ENCODE measurements at regions not wholly inside any gene's neighbourhood (a gene's known extent, or its start where the extent isn't known, plus 50 kb on each side); places are given as distances from the start of the nearest gene placed in this dataset.
A peak's percentile ranks its signal among the peaks of the same experiment; 100 is the strongest.
"Not testable (repeated sequence)": the region's sequence is repeated elsewhere in the genome, so short reads cannot be mapped to it uniquely, and the experiment has no call there.

DNA sequence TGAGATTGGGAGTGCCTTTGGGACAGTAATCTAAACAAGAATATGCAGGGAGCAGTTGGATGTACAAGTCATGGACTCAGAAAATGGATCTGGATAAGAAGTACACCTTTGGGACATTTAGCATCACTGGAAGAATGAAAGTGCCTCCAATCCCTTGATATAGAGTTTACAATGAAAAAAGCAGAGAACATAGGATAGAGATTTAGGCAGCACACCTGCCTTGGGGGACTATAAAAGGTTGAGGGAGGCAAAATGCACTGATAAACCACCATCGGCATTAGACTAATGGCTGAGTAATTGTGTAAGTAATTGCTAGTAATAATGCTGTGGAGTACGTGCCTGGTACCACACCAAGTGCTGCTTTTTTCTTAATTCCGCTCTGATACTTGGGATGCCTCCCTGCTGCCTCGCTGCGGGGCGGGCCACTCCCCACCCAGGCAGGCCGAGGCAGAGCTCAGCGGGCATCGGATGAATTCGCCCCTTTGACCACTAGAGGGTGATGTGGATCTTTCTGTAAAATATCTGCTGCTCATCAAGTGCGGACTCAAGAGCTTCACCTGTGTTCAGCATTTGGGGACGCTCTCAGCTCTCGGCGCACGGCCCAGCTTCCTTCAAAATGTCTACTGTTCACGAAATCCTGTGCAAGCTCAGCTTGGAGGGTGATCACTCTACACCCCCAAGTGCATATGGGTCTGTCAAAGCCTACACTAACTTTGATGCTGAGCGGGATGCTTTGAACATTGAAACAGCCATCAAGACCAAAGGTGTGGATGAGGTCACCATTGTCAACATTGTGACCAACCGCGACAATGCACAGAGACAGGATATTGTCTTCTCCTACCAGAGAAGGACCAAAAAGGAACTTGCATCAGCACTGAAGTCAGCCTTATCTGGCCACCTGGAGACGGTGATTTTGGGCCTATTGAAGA lies 99.9 kb downstream of the ANKRD18B start:
- DNase-seq (ENCODE audit: low spot score) = peak; percentile 73

DNA sequence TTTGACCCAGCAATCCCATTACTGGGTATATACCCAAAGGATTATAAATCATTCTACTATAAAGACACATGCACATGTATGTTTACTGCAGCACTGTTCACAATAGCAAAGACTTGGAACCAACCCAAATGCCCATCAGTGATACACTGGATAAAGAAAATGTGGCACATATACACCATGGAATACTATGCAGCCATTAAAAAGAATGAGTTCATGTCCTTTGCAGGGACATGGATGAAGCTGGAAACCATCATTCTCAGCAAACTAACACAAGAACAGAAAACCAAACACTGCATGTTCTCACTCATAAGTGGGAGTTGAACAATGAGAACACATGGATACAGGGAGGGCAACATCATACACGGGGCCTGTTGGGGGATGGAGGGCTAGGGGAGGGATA lies 104.3 kb downstream of the ANKRD18B start:
- DNase-seq (ENCODE audit: low spot score) = not testable (repeated sequence)

DNA sequence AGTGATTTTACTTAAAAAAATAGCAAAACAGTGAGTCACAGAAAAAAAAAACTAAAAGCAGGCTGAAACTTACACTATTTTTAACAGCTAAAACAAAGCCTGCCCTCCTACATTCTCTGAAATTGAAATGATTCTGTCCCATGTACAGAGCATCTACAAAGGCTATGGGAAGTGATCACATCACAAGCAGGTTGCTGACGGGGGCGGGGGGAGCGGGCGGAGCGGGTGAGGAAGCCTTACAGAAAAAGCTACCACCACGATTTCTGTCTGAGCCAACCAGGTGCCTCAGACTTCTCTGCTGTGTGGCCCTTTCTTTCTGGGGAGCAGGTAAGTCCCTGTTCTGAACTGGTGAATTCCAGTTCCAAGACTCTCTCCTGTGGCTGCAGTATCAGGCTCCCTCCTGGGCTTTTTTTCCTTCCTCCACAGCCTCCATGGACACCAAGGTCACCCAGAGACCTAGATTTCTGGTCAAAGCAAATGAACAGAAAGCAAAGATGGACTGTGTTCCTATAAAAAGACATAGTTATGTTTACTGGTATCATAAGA lies 104.9 kb downstream of the ANKRD18B start:
- DNase-seq (ENCODE audit: low spot score) = no peak

DNA sequence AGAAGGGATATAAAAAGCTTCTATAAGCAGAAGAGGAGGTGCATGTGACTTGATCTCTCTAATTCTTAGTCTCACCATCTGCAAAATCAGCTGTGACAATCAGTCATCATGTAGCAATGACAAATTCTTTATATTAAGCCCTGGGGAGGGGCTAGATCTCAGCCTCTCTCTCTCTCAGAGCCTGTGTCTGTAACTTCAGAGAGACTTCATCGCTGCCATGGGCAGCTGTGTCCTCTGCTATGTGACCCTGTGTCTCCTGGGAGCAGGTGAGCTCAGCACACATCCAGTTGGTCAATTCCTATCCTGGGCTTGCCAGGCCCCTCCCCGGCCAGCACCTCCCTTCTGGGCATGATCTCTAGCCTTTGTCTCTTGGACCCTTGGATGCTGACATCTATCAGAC lies 109.6 kb downstream of the ANKRD18B start:
- no peak for DNase-seq (ENCODE audit: low spot score)

DNA sequence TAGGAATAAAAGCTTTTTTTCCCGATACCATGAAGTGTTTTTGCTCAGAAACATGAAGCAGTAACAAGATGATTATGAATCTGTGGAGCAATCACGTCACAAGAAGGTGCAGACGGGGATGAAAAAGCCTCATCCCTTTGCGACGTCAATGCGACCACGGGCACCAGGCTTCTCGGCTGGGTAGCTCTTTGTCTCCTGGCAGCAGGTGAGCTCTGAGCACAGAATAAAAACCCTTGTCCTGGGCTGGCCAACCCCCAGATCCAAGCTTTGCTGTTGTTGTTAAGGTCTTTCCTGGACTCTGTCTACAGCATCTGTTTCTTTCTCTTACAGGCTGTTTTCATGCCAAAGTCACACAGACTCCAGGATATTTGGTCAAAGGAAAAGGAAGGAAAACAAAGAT lies 113.8 kb downstream of the ANKRD18B start:
- DNase-seq (ENCODE audit: low spot score) = no peak

DNA sequence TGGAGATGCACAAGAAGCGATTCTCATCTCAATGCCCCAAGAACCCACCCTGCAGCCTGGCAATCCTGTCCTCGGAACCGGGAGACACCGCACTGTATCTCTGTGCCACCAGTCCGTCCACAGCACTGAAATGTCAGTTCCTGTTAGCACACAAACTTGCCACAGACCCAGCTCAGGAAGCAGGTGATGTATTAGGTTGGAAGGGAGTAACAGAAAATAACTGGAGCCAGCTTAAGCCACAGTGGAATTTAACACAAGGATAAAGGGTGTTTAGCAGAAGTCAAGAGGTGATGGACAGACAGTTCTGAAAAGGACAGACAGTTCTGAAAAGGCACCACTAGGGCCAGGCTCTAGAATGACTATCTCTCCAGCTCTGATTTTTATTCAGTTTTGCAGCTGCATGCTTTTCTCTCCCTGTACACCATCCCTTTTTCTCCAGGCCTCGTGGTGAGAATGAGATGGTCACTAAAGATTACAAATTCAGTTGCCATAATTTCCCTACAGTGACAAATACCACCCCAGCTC lies 114.4 kb downstream of the ANKRD18B start:
- no peak for DNase-seq (ENCODE audit: low spot score)

DNA sequence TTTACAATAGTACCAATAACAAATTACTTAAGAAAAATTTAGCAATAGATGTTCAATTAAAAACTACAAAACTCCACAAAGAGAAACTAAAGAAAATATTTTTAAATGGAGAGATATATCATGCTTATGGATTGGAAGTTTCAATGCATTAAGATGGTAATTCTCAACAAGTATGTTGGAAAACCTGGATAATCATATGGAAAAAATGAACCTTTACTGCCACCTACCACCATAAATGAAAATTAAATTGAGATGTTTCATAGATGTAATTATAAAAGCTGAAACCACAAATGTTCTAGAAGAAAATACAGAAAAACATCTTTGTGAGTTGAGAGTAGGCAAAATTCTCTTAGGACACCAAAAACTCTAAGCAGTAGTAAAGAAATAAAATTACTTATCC lies 121.7 kb downstream of the ANKRD18B start:
- no peak for DNase-seq (ENCODE audit: low spot score)

DNA sequence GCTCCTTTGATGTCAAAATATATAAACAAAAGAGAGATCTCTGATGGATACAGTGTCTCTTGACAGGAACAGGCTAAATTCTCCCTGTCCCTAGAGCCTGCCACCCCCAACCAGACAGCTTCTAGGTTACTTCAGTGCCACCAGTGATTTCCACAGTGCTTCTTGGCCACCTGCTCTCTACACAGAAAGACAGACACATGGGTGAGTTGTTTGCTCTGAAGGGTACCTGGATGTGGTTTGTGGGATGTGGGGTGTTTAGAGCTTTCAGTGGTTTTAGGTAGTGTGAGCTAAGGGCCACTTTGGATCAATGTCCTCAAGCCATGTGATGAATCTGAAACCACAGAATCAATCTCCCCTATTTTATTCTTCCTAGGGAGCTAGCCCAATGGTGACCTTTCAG lies 125.4 kb downstream of the ANKRD18B start:
- DNase-seq (ENCODE audit: low spot score) = no peak

DNA sequence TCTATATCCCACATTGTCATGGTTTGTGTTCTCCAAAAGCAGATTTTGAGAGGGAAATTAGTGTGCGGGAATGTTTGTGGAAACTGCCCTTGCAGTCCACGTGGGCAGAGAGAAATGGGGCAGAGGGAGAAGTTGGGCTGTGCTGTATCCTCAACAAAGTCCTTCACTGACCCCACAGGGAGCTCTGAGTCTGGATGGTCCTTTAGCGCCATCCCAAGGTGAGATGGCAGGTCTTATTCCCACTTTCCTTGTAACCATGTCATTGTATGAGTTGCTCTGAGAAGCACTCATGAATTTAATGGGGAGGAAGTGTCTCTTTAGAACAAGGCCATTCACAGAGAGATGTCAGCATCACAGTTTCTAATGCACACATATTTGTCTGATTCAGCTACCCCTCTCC lies 127.1 kb downstream of the ANKRD18B start:
- DNase-seq (ENCODE audit: low spot score) = no peak

DNA sequence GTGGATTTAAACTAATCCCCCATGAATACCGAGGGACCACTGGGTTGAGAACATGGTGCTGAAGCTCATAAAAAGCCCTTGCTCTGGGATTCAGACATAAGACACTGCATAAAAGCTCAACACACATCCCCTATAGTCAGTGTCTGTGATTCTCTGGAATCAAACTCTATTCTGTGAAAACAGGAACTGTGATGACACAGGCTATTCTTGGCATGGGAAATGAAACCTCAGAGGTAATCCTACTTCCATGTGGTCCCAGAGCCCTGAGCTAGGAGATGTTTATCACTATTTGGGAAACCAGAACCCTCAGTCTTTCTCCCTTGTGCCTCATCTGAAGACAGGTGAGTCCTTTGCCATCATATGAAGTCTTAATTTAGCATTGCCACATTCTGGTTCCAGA lies 135.4 kb upstream of the PRSS3 start:
- no peak for DNase-seq (ENCODE audit: low spot score)

DNA sequence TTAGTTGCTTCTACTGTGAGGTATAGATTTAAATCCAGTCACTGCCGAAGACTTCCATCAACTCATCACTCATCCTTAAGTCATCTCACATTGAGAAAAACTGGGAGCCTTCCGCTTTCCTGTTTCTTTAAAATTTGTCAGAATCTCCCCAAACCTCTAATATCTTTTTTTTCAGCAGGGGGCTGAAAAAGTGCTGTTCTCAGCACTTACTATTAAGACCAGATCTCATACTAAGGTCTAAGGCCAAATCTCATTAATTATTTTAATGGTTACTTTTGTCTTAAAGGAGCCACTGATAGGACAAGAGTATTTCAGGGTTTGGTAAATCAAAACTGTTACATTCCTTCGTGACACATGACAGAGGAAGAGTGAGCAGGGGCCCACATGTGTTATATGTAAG lies 134.6 kb upstream of the PRSS3 start:
- DNase-seq (ENCODE audit: low spot score) = no peak

DNA sequence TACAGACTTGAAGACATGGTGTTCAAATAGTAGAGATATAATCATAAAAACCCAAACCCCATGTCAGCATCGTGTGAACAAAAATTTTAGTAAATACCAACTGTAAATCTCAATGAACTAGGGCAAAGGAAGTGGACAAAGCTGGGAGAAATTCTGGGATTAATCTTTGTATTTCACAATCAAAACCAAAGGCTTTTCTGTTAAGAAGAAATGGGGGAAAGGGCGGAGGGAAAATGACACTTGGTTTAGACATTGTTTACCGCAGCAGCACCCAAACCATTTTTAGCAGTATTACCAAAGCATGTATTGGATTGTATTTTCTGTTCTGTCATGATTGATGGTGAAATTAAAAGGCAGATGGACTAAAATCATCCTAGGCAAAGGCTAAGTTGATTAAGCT lies 134.2 kb upstream of the PRSS3 start:
- no peak for DNase-seq (ENCODE audit: low spot score)

DNA sequence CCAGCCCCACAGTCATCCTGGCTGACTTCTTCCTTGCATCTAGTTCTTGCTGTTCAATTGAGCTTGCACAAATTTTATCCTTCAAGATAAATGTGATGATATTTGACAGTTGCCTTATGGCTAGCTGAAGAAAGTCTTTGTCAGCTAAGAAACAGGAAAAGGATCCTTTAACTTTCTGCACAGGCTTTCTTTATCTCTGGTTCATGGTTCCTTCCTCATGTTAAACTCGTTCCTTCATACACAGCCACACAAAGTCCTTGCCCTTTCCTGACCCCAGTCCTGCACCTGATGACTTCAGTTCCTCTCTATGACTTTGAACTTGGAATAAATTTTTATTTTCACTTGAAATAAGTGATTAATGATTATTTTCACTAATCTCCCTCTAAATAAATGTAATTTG lies 132.5 kb upstream of the PRSS3 start:
- DNase-seq (ENCODE audit: low spot score) = no peak

DNA sequence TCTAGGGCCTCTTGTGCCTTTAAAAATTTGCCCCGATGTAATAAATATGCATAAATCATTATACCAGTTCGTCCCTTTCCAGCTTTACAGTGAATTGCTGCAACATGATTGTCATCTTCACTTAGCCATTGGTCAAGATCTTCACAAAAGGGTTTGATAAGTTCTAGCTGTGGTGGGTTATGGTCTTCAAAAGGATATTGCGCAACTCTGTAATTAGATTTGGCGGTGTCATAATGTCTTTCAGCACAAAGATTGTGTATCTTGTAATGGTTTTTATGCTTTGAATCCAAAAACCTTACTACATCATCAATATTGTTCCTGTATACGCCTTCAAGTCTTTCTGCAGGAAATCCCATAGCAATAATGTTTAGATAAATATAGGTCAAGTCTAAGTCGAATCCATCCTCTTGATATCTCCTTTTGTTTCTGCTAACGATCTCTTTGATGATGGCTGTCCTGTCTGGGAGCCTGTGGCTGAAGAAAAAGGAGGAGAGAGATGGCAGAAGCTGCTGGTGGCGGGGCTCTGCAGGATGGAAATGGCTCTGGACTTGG lies 119.1 kb upstream of the PRSS3 start:
- DNase-seq (ENCODE audit: low spot score) = not testable (repeated sequence)

DNA sequence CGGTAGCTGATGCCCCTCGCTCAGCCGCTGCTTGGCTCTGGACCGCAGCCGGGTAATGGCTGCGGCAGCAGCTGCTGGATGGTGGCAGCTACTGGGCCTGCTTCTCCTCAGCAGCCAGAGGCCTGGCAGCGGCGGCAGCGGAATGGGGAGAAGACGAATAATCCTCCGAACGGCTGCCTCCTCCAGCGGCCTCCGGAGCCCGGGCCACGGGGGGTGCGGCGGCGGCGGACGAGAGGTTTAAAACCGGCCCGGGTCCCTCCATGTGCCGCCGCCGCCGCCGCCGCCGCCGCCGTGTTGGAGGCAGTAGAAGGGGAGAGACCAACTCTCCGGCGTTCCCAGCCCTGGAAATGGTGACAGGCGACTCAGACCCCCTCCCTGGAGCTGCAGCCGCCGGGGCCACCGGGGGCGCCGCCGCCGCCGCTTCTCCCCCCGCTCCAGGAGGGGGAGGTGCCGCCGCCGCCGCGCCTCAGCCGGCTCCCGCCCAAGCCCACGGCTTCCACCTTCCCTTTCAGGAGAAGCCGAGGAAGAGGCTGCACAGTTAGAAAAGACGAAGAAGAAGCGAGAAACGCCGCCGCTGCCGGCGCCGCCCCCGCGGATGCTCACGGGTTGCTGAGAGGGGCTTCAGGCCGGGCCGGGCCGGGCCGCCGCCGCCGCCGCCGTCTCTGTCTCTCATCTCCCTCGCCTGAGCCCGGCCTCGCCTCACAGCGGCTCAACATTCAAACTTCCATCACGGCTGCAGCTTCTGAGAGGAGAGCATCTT lies 118.4 kb upstream of the PRSS3 start:
- DNase-seq (ENCODE audit: low spot score) = peak; percentile 78

DNA sequence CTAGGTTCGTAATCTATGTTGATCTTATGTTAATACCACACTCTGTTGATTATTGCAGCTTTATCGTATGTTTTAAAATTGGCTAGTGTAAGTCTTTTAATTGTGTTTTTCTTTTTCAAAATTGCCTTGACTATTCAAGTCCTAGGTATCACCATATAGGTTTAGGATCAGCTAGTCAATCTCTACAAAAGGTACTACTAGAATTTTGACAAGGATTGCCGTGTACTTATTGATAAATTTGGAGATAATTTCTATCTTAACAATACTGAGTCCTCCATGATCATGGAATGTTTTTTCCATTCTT lies 117.9 kb upstream of the PRSS3 start:
- DNase-seq (ENCODE audit: low spot score) = no peak

DNA sequence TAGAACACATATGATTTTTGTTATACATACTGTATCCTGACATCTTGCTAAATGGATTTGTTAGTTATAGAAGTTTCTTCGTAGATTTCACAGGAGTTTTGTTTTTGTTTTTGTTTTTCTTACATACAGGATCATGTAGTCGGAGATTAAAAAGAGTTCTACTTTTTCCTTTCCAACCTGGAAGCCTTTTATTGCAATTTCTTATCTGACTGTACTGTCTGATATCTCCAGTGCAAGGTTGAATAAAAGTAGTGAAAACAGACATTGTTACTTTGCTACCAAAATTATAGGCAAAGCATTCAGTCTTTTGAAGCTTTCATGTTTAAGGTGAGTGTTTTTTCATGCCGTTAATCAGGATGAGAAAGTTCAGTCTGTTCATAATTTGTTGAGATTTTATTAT lies 117.4 kb upstream of the PRSS3 start:
- DNase-seq (ENCODE audit: low spot score) = no peak

DNA sequence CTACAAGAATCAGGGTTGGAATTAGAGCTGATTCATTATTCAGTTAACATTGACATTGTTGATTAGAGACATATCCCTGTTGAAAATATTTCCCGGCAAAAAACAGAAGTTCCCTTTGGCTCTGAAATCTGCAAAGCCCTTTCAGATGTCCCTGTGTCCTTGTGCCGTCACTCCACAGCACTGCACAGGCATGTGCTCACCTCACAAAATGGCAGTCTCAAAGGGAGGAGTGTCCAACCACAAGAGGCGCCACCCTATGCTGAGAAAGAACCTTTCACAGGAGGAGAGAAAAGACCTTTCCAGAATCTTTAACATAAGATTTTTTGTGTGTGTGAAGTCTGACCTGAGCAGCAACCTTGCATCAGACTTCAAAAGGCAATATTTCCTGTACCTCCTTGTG lies 112.8 kb upstream of the PRSS3 start:
- DNase-seq (ENCODE audit: low spot score) = no peak

DNA sequence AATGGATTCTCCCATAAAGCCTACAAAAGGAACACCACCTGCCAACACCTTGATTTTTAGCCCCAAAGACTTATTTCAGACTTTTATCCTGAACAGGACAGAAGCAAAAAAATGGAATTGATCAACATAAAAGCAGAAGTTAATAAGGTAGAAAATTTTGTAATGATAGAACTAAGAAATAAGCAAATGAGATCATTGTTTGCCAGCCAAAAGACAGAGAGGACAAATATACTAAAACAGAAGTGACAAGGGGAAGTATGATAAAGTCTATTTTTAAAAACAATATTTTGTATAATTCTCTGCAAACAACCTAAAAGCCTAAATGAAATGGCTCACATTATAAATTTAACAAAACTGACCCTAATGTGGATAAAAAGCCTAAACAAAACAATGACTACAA lies 110.5 kb upstream of the PRSS3 start:
- DNase-seq (ENCODE audit: low spot score) = no peak

DNA sequence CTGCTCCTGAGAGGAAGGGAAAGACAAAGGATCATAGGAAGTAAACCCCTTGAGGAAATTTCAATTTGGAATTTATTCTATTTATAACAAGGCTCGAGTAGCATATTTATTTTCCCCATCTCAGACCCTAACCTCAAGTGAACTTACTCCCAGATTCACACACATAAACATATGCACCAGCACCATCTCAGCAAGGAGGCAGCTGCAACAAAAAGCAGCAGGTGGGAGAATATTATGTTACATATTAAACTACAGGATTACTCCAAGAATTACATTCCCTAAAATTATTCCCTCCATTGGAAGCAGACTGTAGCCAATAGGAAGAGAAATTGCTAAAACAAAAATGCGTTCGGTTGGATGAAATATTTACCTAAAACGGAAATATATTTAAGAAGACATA lies 108.4 kb upstream of the PRSS3 start:
- DNase-seq (ENCODE audit: low spot score) = no peak

DNA sequence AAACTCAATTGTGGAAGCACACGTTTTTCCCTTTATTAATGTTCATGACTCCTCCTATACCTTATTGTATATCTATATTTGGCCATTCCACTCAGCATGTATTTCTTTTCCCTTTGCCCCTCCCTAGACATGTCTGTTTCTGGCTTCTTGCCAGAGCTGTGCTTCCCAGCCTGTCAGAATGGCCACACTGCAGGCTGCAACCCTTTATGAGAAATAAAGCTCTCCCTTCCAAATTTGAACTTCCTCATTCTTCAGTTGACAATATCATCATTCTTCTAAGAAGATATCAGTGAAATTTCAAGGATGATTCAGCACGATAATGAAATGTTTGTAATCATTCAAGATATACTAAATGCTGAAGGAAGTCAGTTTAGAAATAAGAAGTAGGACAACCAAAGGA lies 107.6 kb upstream of the PRSS3 start:
- DNase-seq (ENCODE audit: low spot score) = no peak

DNA sequence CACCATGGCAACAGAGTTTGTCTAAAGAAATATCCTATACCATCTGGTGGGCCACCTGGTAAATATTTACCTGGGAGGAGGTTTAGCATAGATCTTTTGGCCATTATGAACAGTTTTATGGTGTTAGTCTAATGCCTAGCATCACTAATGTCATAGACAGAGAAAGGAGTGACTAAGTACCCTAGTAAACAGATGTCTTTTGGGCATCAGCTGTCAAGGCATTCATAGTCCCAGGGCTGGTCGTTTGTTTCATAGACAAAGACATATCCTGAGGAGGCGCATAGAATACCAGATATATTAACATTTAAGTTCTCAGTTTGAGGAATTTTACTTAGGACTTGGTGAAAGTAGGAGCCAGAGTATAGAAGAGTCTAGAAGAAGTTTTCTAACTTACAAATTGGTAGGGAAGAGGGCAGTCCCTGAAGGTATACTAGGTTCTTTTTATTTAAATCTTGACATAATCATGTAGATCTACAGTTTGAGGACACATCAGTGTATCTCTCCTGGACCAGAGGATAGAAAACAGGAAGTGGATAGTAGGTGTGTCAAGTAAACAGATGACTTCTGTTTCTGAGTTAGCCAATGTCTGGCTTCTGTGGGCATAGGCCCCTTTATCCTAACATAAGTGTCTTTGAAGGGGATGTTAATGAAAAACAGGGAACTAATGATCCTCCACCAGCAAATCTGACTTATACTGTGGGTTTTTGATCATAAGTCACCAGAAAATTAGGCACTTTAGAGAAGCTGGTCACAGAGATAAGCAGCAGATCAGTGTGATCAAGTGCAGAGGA lies 105.0 kb upstream of the PRSS3 start:
- DNase-seq (ENCODE audit: low spot score) = no peak
